ENCODE measurements at regions not wholly inside any gene's neighbourhood (a gene's known extent, or its start where the extent isn't known, plus 50 kb on each side); places are given as distances from the start of the nearest gene placed in this dataset.

DNA sequence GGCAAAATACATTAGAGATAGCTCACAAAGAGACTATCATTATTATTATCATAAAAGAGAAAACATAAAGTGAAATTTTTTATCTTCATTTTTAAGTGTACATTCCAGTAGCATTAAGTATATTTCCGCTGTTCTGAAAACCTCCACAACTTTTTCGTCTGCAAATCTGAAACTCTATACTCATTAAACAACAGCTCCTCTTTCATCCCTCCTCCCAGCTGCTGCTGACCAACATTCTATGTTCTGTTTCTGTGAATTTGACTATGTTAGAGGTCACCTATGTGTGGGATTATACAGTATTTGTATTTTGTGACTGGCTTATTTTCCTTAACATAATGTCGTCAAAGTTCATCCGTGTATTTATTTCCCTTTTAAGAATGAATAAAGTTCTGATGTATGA, 429.3 kb upstream of the TPK1 start:
- TF ChIP-seq TAF1 (IDR thresholded peaks at IDR 0.05; ENCODE audit: low read depth) (no peak), RAD21 (IDR thresholded peaks at IDR 0.05; ENCODE audit: low read depth) (no peak), CREB1 (IDR thresholded peaks at IDR 0.05; ENCODE audit: low read depth) (no peak), TCF12 (IDR thresholded peaks at IDR 0.05; ENCODE audit: low read depth) (no peak), EP300 (IDR thresholded peaks at IDR 0.05; ENCODE audit: borderline replicate concordance) (no peak), NFIC (IDR thresholded peaks at IDR 0.05) (no peak), EGR1 (IDR thresholded peaks at IDR 0.05) (no peak), YY1 (IDR thresholded peaks at IDR 0.05; ENCODE audit: low read depth) (no peak), FOXM1 (IDR thresholded peaks at IDR 0.05; ENCODE audit: borderline replicate concordance, low read depth) (no peak), CEBPB (IDR thresholded peaks at IDR 0.05) (no peak), ZBTB7A (IDR thresholded peaks at IDR 0.05; ENCODE audit: low read depth) (no peak), TEAD4 (IDR thresholded peaks at IDR 0.05) (no peak)
- TF ChIP-seq, protein P1, sequence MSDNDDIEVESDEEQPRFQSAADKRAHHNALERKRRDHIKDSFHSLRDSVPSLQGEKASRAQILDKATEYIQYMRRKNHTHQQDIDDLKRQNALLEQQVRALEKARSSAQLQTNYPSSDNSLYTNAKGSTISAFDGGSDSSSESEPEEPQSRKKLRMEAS (IDR thresholded peaks at IDR 0.05), result no peak
- TF ChIP-seq, protein P2, sequence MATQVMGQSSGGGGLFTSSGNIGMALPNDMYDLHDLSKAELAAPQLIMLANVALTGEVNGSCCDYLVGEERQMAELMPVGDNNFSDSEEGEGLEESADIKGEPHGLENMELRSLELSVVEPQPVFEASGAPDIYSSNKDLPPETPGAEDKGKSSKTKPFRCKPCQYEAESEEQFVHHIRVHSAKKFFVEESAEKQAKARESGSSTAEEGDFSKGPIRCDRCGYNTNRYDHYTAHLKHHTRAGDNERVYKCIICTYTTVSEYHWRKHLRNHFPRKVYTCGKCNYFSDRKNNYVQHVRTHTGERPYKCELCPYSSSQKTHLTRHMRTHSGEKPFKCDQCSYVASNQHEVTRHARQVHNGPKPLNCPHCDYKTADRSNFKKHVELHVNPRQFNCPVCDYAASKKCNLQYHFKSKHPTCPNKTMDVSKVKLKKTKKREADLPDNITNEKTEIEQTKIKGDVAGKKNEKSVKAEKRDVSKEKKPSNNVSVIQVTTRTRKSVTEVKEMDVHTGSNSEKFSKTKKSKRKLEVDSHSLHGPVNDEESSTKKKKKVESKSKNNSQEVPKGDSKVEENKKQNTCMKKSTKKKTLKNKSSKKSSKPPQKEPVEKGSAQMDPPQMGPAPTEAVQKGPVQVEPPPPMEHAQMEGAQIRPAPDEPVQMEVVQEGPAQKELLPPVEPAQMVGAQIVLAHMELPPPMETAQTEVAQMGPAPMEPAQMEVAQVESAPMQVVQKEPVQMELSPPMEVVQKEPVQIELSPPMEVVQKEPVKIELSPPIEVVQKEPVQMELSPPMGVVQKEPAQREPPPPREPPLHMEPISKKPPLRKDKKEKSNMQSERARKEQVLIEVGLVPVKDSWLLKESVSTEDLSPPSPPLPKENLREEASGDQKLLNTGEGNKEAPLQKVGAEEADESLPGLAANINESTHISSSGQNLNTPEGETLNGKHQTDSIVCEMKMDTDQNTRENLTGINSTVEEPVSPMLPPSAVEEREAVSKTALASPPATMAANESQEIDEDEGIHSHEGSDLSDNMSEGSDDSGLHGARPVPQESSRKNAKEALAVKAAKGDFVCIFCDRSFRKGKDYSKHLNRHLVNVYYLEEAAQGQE (IDR thresholded peaks at IDR 0.05; ENCODE audit: low read depth), result no peak
- TF ChIP-seq, protein P3, sequence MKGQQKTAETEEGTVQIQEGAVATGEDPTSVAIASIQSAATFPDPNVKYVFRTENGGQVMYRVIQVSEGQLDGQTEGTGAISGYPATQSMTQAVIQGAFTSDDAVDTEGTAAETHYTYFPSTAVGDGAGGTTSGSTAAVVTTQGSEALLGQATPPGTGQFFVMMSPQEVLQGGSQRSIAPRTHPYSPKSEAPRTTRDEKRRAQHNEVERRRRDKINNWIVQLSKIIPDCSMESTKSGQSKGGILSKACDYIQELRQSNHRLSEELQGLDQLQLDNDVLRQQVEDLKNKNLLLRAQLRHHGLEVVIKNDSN (IDR thresholded peaks at IDR 0.05), result no peak

DNA sequence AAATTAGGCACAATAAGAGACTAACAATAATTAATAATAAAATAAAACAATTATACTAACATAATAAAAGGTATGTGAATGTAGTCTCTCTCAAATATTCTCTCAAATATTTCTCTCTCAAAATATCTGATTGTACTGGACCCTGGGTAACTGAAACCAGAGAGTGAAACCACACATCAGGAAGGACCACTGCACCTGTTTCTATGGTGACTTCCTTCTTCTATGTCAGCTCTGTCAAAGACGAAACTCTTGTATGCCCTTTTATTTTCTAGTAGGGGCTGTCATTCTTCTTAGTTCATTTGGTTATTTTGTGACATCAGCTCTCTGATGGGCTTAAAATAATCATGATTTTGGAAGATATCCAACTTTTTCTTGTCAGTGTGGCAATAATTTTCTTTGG, 428.0 kb upstream of the TPK1 start:
- TF ChIP-seq, protein P1 (IDR thresholded peaks at IDR 0.05), result no peak
- TF ChIP-seq CEBPB (IDR thresholded peaks at IDR 0.05), result no peak
- no peak for TF ChIP-seq TCF12 (IDR thresholded peaks at IDR 0.05; ENCODE audit: low read depth)
- no peak for TF ChIP-seq RAD21 (IDR thresholded peaks at IDR 0.05; ENCODE audit: low read depth)
- TF ChIP-seq, protein P3 (IDR thresholded peaks at IDR 0.05), result no peak
- TF ChIP-seq FOXM1 (IDR thresholded peaks at IDR 0.05; ENCODE audit: borderline replicate concordance, low read depth), result no peak
- TF ChIP-seq EP300 (IDR thresholded peaks at IDR 0.05; ENCODE audit: borderline replicate concordance), result no peak
- no peak for TF ChIP-seq CREB1 (IDR thresholded peaks at IDR 0.05; ENCODE audit: low read depth)
- no peak for TF ChIP-seq NFIC (IDR thresholded peaks at IDR 0.05)
- TF ChIP-seq ZBTB7A (IDR thresholded peaks at IDR 0.05; ENCODE audit: low read depth), result no peak
- no peak for TF ChIP-seq TEAD4 (IDR thresholded peaks at IDR 0.05)
- no peak for TF ChIP-seq TAF1 (IDR thresholded peaks at IDR 0.05; ENCODE audit: low read depth)
- no peak for TF ChIP-seq EGR1 (IDR thresholded peaks at IDR 0.05)
- TF ChIP-seq YY1 (IDR thresholded peaks at IDR 0.05; ENCODE audit: low read depth), result no peak
- TF ChIP-seq, protein P2 (IDR thresholded peaks at IDR 0.05; ENCODE audit: low read depth), result no peak

- TF ChIP-seq TAF1 (IDR thresholded peaks at IDR 0.05; ENCODE audit: low read depth), result no peak
These were observed 416.2 kb upstream of the TPK1 start for GRCh38 chr7:145252031-145252430.

DNA sequence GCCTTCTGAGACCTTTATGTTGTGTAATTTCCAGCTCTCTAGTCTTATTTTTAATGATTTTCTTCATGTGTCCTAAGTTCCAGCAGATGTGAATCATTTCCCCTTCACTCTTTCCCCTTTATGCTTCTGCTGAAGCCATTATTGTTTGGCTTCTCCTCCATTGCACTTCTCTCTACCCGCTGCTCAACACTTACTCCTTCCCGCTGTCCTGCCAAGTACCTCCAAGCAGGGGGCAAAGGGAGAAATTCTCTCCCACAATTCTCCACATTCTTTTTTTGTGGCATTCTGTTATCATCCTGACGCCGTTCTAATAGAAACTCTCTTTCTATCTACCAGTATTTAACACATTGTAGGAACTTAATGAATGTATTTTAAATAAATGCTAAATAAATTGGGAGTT, 388.9 kb upstream of the TPK1 start:
- TF ChIP-seq, protein P3 (IDR thresholded peaks at IDR 0.05), result no peak
- TF ChIP-seq CEBPB (IDR thresholded peaks at IDR 0.05), result no peak
- no peak for TF ChIP-seq EGR1 (IDR thresholded peaks at IDR 0.05)
- no peak for TF ChIP-seq ZBTB7A (IDR thresholded peaks at IDR 0.05; ENCODE audit: low read depth)
- TF ChIP-seq TEAD4 (IDR thresholded peaks at IDR 0.05), result no peak
- TF ChIP-seq YY1 (IDR thresholded peaks at IDR 0.05; ENCODE audit: low read depth), result no peak
- TF ChIP-seq EP300 (IDR thresholded peaks at IDR 0.05; ENCODE audit: borderline replicate concordance), result no peak
- no peak for TF ChIP-seq CREB1 (IDR thresholded peaks at IDR 0.05; ENCODE audit: low read depth)
- TF ChIP-seq NFIC (IDR thresholded peaks at IDR 0.05), result no peak
- TF ChIP-seq, protein P1 (IDR thresholded peaks at IDR 0.05), result no peak
- no peak for TF ChIP-seq TCF12 (IDR thresholded peaks at IDR 0.05; ENCODE audit: low read depth)

- TF ChIP-seq EP300 (IDR thresholded peaks at IDR 0.05; ENCODE audit: borderline replicate concordance) (no peak), NFIC (IDR thresholded peaks at IDR 0.05) (no peak), CEBPB (IDR thresholded peaks at IDR 0.05) (no peak), CREB1 (IDR thresholded peaks at IDR 0.05; ENCODE audit: low read depth) (no peak), RAD21 (IDR thresholded peaks at IDR 0.05; ENCODE audit: low read depth) (no peak), YY1 (IDR thresholded peaks at IDR 0.05; ENCODE audit: low read depth) (no peak), TCF12 (IDR thresholded peaks at IDR 0.05; ENCODE audit: low read depth) (no peak), TEAD4 (IDR thresholded peaks at IDR 0.05) (no peak)
- TF ChIP-seq, protein P2 (IDR thresholded peaks at IDR 0.05; ENCODE audit: low read depth), result no peak
- TF ChIP-seq, protein P1 (IDR thresholded peaks at IDR 0.05), result no peak
- TF ChIP-seq, protein P3 (IDR thresholded peaks at IDR 0.05), result no peak
These were observed 383.6 kb upstream of the TPK1 start for GRCh38 chr7:145219461-145219860.

Data from Ishikawa (cell line).